Activated naive CD8-positive, alpha-beta T cell treated with anti-CD3 and anti-CD28 coated beads, Interleukin-2, amount 10 ng/mL, durations not matched to agents 7 days and 5 days (primary cell): ENCODE measurements at regions not wholly inside any gene's neighbourhood (a gene's known extent, or its start where the extent isn't known, plus 50 kb on each side); places are given as distances from the start of the nearest gene placed in this dataset.
"Not testable (repeated sequence)": the region's sequence is repeated elsewhere in the genome, so short reads cannot be mapped to it uniquely, and the experiment has no call there.

Experiments used
- ATAC-seq: fragments of 150-1000 bp; cut with Tn5 transposase; one replicate; pipeline ENCODE4 v1.10.0; 2021; ENCODE audit warnings: low read depth, moderate library complexity
- POLR2A ChIA-PET: fragments of 350-600 bp; sonication (Branson Sonifier 250); formaldehyde crosslinking; loops from one replicate; lab custom pipeline; 2021; ENCODE audit warnings: antibody characterized with exemption; lab: Charles Lee
- DNase-seq: peaks from one replicate; pipeline ENCODE4 v3.0.0; 2021
- H3K27ac Mint-ChIP-seq: one replicate; pipeline ENCODE4 v1.8.0; 2022; ENCODE audit warnings: mild to moderate bottlenecking, mixed read lengths
- H3K27me3 Mint-ChIP-seq: one replicate; pipeline ENCODE4 v1.8.0; 2022; ENCODE audit warnings: mild to moderate bottlenecking, moderate library complexity, mixed read lengths
- H3K36me3 Mint-ChIP-seq: one replicate; pipeline ENCODE4 v1.8.0; 2021; ENCODE audit warnings: mild to moderate bottlenecking, mixed read lengths
- H3K4me1 Mint-ChIP-seq: one replicate; pipeline ENCODE4 v1.8.0; 2021; ENCODE audit warnings: mixed read lengths
- H3K4me3 Mint-ChIP-seq: one replicate; pipeline ENCODE4 v1.8.0; 2022; ENCODE audit warnings: mild to moderate bottlenecking, moderate library complexity, mixed read lengths
- H3K9me3 Mint-ChIP-seq: one replicate; pipeline ENCODE4 v1.8.0; 2021; ENCODE audit warnings: mixed read lengths

GRCh38 chr10:53548664-53549063 is 776.1 kb upstream of the MBL2 start:
- H3K4me3 Mint-ChIP-seq: no peak overlapping the region
- ATAC-seq (no peak), DNase-seq (no peak)
- H3K27ac Mint-ChIP-seq: no peak overlapping the region
- no peaks in the 10 kb centered on the region for H3K27me3 Mint-ChIP-seq
- POLR2A ChIA-PET: no interaction called here
- no peaks in the 10 kb centered on the region for H3K36me3 Mint-ChIP-seq
- H3K9me3 Mint-ChIP-seq: peaks cover 6% of the 10 kb centered on the region
- no peaks in the 10 kb centered on the region for H3K4me1 Mint-ChIP-seq

- no peak overlapping the region for H3K27ac Mint-ChIP-seq
- no peak overlapping the region for H3K4me3 Mint-ChIP-seq
- ATAC-seq (no peak), DNase-seq (no peak)
- POLR2A ChIA-PET: no interaction called here
- H3K9me3 Mint-ChIP-seq: peaks cover 6% of the 10 kb centered on the region
- no peaks in the 10 kb centered on the region for H3K27me3 Mint-ChIP-seq
- no peaks in the 10 kb centered on the region for H3K36me3 Mint-ChIP-seq
- no peaks in the 10 kb centered on the region for H3K4me1 Mint-ChIP-seq
These were observed 774.8 kb upstream of the MBL2 start for GRCh38 chr10:53547364-53547763.

- Mint-ChIP-seq H3K9me3 (peaks cover 6% of the 10 kb centered on the region), H3K27me3 (no peaks in the 10 kb centered on the region), H3K27ac (no peak overlapping the region), H3K4me3 (no peak overlapping the region), H3K4me1 (no peaks in the 10 kb centered on the region), H3K36me3 (no peaks in the 10 kb centered on the region)
- DNase-seq (no peak), ATAC-seq (no peak)
- POLR2A ChIA-PET: no interaction called here
These were observed 770.8 kb upstream of the MBL2 start for GRCh38 chr10:53543410-53543809.

- Mint-ChIP-seq H3K4me1 (no peaks in the 10 kb centered on the region), H3K27ac (no peak overlapping the region), H3K27me3 (no peaks in the 10 kb centered on the region), H3K4me3 (no peak overlapping the region), H3K36me3 (no peaks in the 10 kb centered on the region), H3K9me3 (no peaks in the 10 kb centered on the region)
- DNase-seq (no peak), ATAC-seq (no peak)
- POLR2A ChIA-PET: no interaction called here
These were observed 764.9 kb upstream of the MBL2 start for GRCh38 chr10:53537508-53537907.

- Mint-ChIP-seq H3K27me3 (no peaks in the 10 kb centered on the region), H3K4me1 (no peaks in the 10 kb centered on the region), H3K9me3 (no peaks in the 10 kb centered on the region), H3K27ac (no peak overlapping the region), H3K4me3 (no peak overlapping the region), H3K36me3 (no peaks in the 10 kb centered on the region)
- POLR2A ChIA-PET: no interaction called here
- ATAC-seq (no peak), DNase-seq (no peak)
These were observed 763.7 kb upstream of the MBL2 start for GRCh38 chr10:53536322-53536721.

- DNase-seq: no peak
- no peak overlapping the region for H3K27ac Mint-ChIP-seq
- H3K27me3 Mint-ChIP-seq: no peaks in the 10 kb centered on the region
- POLR2A ChIA-PET: no interaction called here
- no peak for ATAC-seq
- no peak overlapping the region for H3K4me3 Mint-ChIP-seq
- H3K4me1 Mint-ChIP-seq: no peaks in the 10 kb centered on the region
- no peaks in the 10 kb centered on the region for H3K9me3 Mint-ChIP-seq
- no peaks in the 10 kb centered on the region for H3K36me3 Mint-ChIP-seq
These were observed 761.8 kb upstream of the MBL2 start for GRCh38 chr10:53534428-53534827.

- no peak for DNase-seq
- Mint-ChIP-seq H3K4me1 (no peaks in the 10 kb centered on the region), H3K36me3 (no peaks in the 10 kb centered on the region), H3K27me3 (no peaks in the 10 kb centered on the region), H3K27ac (no peak overlapping the region), H3K9me3 (no peaks in the 10 kb centered on the region), H3K4me3 (no peak overlapping the region)
- POLR2A ChIA-PET: no interaction called here
- ATAC-seq: no peak
These were observed 756.4 kb upstream of the MBL2 start for GRCh38 chr10:53528974-53529373.

- no peak for ATAC-seq
- no peak for DNase-seq
- Mint-ChIP-seq H3K4me3 (no peak overlapping the region), H3K9me3 (peaks cover 2% of the 10 kb centered on the region), H3K27ac (no peak overlapping the region), H3K27me3 (no peaks in the 10 kb centered on the region), H3K4me1 (no peaks in the 10 kb centered on the region), H3K36me3 (no peaks in the 10 kb centered on the region)
- POLR2A ChIA-PET: no interaction called here
These were observed 748.5 kb upstream of the MBL2 start for GRCh38 chr10:53521046-53521445.

- H3K27ac Mint-ChIP-seq: no peak overlapping the region
These were observed 735.6 kb upstream of the MBL2 start for GRCh38 chr10:53508197-53508596.

GRCh38 chr10:53504492-53504891 is 731.9 kb upstream of the MBL2 start:
- H3K27me3 Mint-ChIP-seq, ATAC-seq, H3K9me3 Mint-ChIP-seq, H3K4me1 Mint-ChIP-seq, H3K27ac Mint-ChIP-seq, DNase-seq, H3K36me3 Mint-ChIP-seq, H3K4me3 Mint-ChIP-seq, POLR2A ChIA-PET: not testable (repeated sequence)

More at GRCh38 chr10:53508197-53508596, 735.6 kb upstream of the MBL2 start:
- DNase-seq: no peak
- POLR2A ChIA-PET: no interaction called here
- Mint-ChIP-seq H3K4me3 (no peak overlapping the region), H3K4me1 (no peaks in the 10 kb centered on the region), H3K36me3 (no peaks in the 10 kb centered on the region), H3K9me3 (peaks cover 3% of the 10 kb centered on the region), H3K27me3 (no peaks in the 10 kb centered on the region)
- ATAC-seq: no peak

- Mint-ChIP-seq H3K9me3 (peaks cover 9% of the 10 kb centered on the region), H3K27me3 (no peaks in the 10 kb centered on the region)
These were observed 719.2 kb upstream of the MBL2 start for GRCh38 chr10:53491774-53492173.

GRCh38 chr10:53490553-53490952 is 718.0 kb upstream of the MBL2 start:
- POLR2A ChIA-PET: no interaction called here
- DNase-seq: no peak
- Mint-ChIP-seq H3K4me1 (no peaks in the 10 kb centered on the region), H3K27ac (no peak overlapping the region), H3K9me3 (peaks cover 17% of the 10 kb centered on the region), H3K4me3 (no peak overlapping the region), H3K36me3 (no peaks in the 10 kb centered on the region), H3K27me3 (no peaks in the 10 kb centered on the region)
- no peak for ATAC-seq

More at GRCh38 chr10:53491774-53492173, 719.2 kb upstream of the MBL2 start:
- H3K36me3 Mint-ChIP-seq: no peaks in the 10 kb centered on the region
- no peak overlapping the region for H3K4me3 Mint-ChIP-seq
- no peaks in the 10 kb centered on the region for H3K4me1 Mint-ChIP-seq
- H3K27ac Mint-ChIP-seq: no peak overlapping the region
- POLR2A ChIA-PET: no interaction called here
- ATAC-seq (no peak), DNase-seq (no peak)

- ATAC-seq (no peak), DNase-seq (no peak)
- Mint-ChIP-seq H3K4me3 (no peak overlapping the region), H3K27ac (no peak overlapping the region), H3K4me1 (no peaks in the 10 kb centered on the region), H3K9me3 (peaks cover 22% of the 10 kb centered on the region), H3K27me3 (no peaks in the 10 kb centered on the region), H3K36me3 (no peaks in the 10 kb centered on the region)
- POLR2A ChIA-PET: no interaction called here
These were observed 717.0 kb upstream of the MBL2 start for GRCh38 chr10:53489335-53490182.
